ENCODE measurements at regions not wholly inside any gene's neighbourhood (a gene's known extent, or its start where the extent isn't known, plus 50 kb on each side); places are given as distances from the start of the nearest gene placed in this dataset.

GRCh38 chr14:30084811-30085210 lies 157.2 kb upstream of the PRKD1 start:
- TF ChIP-seq POLR2A (IDR thresholded peaks at IDR 0.05; ENCODE audit: low read length), result no peak
- TF ChIP-seq GATA1 (IDR thresholded peaks at IDR 0.05; ENCODE audit: low read depth, low read length), result no peak

Data from erythroblast (primary cell).